ENCODE measurements at regions not wholly inside any gene's neighbourhood (a gene's known extent, or its start where the extent isn't known, plus 50 kb on each side); places are given as distances from the start of the nearest gene placed in this dataset.

DNA sequence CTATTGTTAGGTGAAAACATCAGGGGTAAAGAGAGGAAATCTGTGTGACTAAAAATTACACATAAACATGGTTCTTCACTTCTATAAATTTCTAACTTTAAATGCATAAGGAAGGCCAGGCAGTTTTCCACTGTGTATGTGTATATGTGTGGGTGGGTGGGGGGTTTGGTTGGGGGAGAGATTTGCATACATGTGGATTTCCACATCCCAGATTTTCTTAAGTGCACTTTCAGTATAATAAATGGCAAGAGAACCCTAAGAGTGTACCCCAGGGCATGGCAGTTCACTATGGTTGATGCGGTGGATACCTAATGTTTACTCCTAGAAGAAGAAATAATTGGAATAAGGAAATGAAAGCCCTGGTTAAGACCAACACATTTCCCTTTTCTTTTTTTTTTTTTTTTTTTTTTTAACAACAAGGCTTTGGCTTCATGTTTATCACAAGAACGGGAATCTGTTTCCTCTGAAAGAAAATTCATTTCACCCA, 451.8 kb upstream of the CCL2 start:
- H3K27ac Mint-ChIP-seq (ENCODE audit: low read depth, unreplicated experiment) = no peak overlapping the region
- H3K27me3 Mint-ChIP-seq (ENCODE audit: insufficient read depth, unreplicated experiment) = no peaks in the 10 kb centered on the region
- no peak for DNase-seq (ENCODE audit: unreplicated experiment)
- H3K36me3 Mint-ChIP-seq (ENCODE audit: insufficient read depth, unreplicated experiment) = no peaks in the 10 kb centered on the region
- no peak overlapping the region for H3K4me3 Mint-ChIP-seq (ENCODE audit: unreplicated experiment)
- peaks cover 39% of the 10 kb centered on the region for H3K9me3 Mint-ChIP-seq (ENCODE audit: unreplicated experiment)
- ChIA-PET CTCF (no interaction called here), POLR2A (no interaction called here)
- no peak for TF ChIP-seq CTCF (IDR thresholded peaks at IDR 0.05; ENCODE audit: unreplicated experiment)
- BruUV-seq (replicated peaks) = no TSS peak
- intact Hi-C loops (cut with micrococcal nuclease) = no loop called here
- no peaks in the 10 kb centered on the region for H3K4me1 Mint-ChIP-seq (ENCODE audit: insufficient read depth, unreplicated experiment)

DNA sequence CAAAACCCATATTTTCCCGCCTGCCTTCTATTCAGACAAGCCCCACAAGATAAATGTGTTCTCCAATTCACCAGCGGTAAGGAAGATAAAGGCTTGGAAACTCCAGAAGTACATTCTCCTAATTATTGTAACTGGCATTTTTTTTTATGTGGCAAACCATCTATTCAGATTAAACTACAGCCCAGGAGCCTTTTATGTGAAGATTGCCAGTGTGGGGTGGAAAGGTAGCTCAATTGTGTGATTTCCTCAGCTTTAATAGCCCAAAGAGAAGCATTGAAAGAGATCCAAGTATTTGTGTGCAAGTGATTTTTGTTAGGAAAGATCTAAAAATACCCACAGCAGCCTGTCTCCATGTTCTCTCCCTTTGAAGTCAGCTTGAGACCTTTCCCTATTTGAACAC, 451.4 kb upstream of the CCL2 start:
- CTCF ChIA-PET = interaction anchor here (1.0 kb wide), 1 partner anchor 24 kb away, joined by 4 read pairs; no protein-coding TSS in a partner anchor
- TF ChIP-seq CTCF (IDR thresholded peaks at IDR 0.05; ENCODE audit: unreplicated experiment) = no peak
- Mint-ChIP-seq H3K27me3 (ENCODE audit: insufficient read depth, unreplicated experiment) (no peaks in the 10 kb centered on the region), H3K27ac (ENCODE audit: low read depth, unreplicated experiment) (no peak overlapping the region), H3K9me3 (ENCODE audit: unreplicated experiment) (peaks cover 39% of the 10 kb centered on the region), H3K4me1 (ENCODE audit: insufficient read depth, unreplicated experiment) (no peaks in the 10 kb centered on the region), H3K4me3 (ENCODE audit: unreplicated experiment) (no peak overlapping the region), H3K36me3 (ENCODE audit: insufficient read depth, unreplicated experiment) (no peaks in the 10 kb centered on the region)
- POLR2A ChIA-PET = no interaction called here
- DNase-seq (ENCODE audit: unreplicated experiment) = no peak
- intact Hi-C loops (cut with micrococcal nuclease) = no loop called here
- BruUV-seq (replicated peaks) = no TSS peak

GRCh38 chr17:33804401-33804800, 450.7 kb upstream of the CCL2 start:
- Mint-ChIP-seq H3K27ac (ENCODE audit: low read depth, unreplicated experiment) (no peak overlapping the region), H3K4me3 (ENCODE audit: unreplicated experiment) (no peak overlapping the region), H3K9me3 (ENCODE audit: unreplicated experiment) (peaks cover 32% of the 10 kb centered on the region), H3K27me3 (ENCODE audit: insufficient read depth, unreplicated experiment) (no peaks in the 10 kb centered on the region), H3K4me1 (ENCODE audit: insufficient read depth, unreplicated experiment) (no peaks in the 10 kb centered on the region), H3K36me3 (ENCODE audit: insufficient read depth, unreplicated experiment) (no peaks in the 10 kb centered on the region)
- ChIA-PET POLR2A (no interaction called here), CTCF (interaction anchor here (0.6 to 1.0 kb wide), 3 partner anchors 25 to 75 kb away, joined by 4 read pairs; no protein-coding TSS in a partner anchor)
- no peak for DNase-seq (ENCODE audit: unreplicated experiment)
- TF ChIP-seq CTCF (IDR thresholded peaks at IDR 0.05; ENCODE audit: unreplicated experiment) = no peak
- no TSS peak for BruUV-seq (replicated peaks)
- intact Hi-C loops (cut with micrococcal nuclease) = no loop called here

DNA sequence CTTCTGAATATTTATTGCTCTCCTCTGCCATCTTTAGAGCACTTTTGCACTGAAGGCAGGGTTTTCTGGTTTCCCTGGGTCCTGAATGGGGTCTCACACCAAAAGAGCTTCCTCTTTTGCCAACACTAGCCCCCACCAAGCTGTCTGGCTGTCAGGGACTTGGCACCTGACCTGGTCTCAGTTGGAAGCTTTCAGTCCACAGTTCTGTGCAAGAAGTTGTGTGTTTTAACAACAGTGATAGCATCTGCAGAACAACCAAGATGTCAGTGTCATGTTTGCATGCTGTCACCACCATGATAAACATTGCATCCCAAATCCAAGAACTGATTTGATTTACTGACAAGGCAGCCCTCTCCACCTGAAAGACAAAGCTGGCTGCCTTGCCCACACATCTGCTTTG, 448.5 kb upstream of the CCL2 start:
- peaks cover 31% of the 10 kb centered on the region for H3K9me3 Mint-ChIP-seq (ENCODE audit: unreplicated experiment)
- no peaks in the 10 kb centered on the region for H3K4me1 Mint-ChIP-seq (ENCODE audit: insufficient read depth, unreplicated experiment)
- no peaks in the 10 kb centered on the region for H3K27me3 Mint-ChIP-seq (ENCODE audit: insufficient read depth, unreplicated experiment)
- no peak overlapping the region for H3K4me3 Mint-ChIP-seq (ENCODE audit: unreplicated experiment)
- intact Hi-C loops (cut with micrococcal nuclease) = no loop called here
- H3K36me3 Mint-ChIP-seq (ENCODE audit: insufficient read depth, unreplicated experiment) = no peaks in the 10 kb centered on the region
- CTCF ChIA-PET = no interaction called here
- no TSS peak for BruUV-seq (replicated peaks)
- TF ChIP-seq CTCF (IDR thresholded peaks at IDR 0.05; ENCODE audit: unreplicated experiment) = no peak
- no peak overlapping the region for H3K27ac Mint-ChIP-seq (ENCODE audit: low read depth, unreplicated experiment)
- POLR2A ChIA-PET = no interaction called here
- no peak for DNase-seq (ENCODE audit: unreplicated experiment)

All from MCF 10A (cell line).